ENCODE measurements at regions not wholly inside any gene's neighbourhood (a gene's known extent, or its start where the extent isn't known, plus 50 kb on each side); places are given as distances from the start of the nearest gene placed in this dataset.

GRCh38 chr4:187516224-187516623, 479.3 kb upstream of the ZFP42 start:
- no peak for DNase-seq (ENCODE audit: low read depth in 2 of 2)

GRCh38 chr4:187541666-187542065, 453.9 kb upstream of the ZFP42 start:
- TF ChIP-seq CTCF (IDR thresholded peaks at IDR 0.05; ENCODE audit: low read depth, low read length), result no peak
- no peak overlapping the region for H3K4me3 ChIP-seq (replicated peaks in 1 of 2; ENCODE audit: low read depth in 2 of 2, low read length in 2 of 2)
- peak in 1 of 2 donors; percentile 10 for DNase-seq (ENCODE audit: low read depth in 2 of 2)

More at GRCh38 chr4:187516224-187516623, 479.3 kb upstream of the ZFP42 start:
- no peak overlapping the region for H3K4me3 ChIP-seq (replicated peaks in 1 of 2; ENCODE audit: low read depth in 2 of 2, low read length in 2 of 2)
- no peak for TF ChIP-seq CTCF (IDR thresholded peaks at IDR 0.05; ENCODE audit: low read depth, low read length)

- no peak overlapping the region for H3K4me3 ChIP-seq (replicated peaks in 1 of 2; ENCODE audit: low read depth in 2 of 2, low read length in 2 of 2)
- TF ChIP-seq CTCF (IDR thresholded peaks at IDR 0.05; ENCODE audit: low read depth, low read length), result no peak
- no peak for DNase-seq (ENCODE audit: low read depth in 2 of 2)
These were observed 451.0 kb upstream of the ZFP42 start for GRCh38 chr4:187544461-187545053.

DNA sequence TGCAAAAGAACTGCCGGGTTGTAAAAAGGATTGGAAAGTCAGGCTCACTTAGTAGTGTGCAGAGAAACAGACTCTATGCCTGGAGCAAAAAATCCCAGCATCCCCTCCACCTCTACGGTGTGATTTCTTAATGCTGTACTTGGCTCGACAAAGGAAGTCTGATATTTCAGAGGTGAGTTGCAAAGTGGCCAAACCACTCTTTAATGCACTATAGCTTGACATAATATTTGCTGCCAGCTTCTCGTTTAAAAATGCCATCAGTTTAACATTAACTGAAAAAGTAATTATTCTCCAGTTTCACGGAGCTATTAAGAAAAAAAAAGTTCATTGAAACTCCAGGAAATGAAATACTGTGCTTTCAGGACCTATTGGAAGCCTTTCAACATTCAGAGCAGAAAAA, 448.3 kb upstream of the ZFP42 start:
- no peak for DNase-seq (ENCODE audit: low read depth in 2 of 2)
- H3K4me3 ChIP-seq (replicated peaks in 1 of 2; ENCODE audit: low read depth in 2 of 2, low read length in 2 of 2), result no peak overlapping the region
- TF ChIP-seq CTCF (IDR thresholded peaks at IDR 0.05; ENCODE audit: low read depth, low read length), result no peak

DNA sequence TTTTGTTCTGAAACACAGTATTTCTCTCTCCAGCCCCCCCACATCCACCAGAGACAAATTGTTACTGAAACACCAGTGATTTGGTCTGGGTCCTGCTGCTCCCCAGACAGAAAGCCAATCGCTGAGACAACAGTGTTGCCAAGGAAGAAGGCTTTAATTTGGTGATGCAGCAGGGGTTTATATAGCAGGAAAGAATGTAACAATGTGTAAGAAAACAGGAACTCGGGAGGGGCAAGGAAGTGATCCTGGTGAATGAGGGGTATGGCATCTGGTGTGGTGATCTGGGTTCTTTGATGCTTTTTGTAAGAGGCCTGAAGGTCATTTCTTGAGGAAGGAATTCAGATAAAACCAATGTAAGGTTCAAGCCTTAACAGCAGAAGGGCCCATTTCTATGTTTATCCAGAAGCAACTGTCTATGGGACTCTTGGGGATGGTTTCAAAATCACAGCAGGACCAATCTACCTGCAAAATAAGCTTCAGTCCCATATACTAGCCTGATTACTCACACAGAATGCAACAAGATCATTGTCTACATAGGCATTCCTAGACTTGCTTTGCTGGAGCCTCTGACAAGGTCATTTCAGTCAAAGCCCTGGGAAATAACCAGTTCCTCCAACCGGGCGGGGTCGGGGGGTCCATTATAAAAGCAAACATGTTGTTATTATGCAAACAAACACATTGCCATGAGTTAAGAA, 445.2 kb upstream of the ZFP42 start:
- TF ChIP-seq CTCF (IDR thresholded peaks at IDR 0.05; ENCODE audit: low read depth, low read length), result no peak
- DNase-seq (ENCODE audit: low read depth in 2 of 2), result peak in 1 of 2 donors; percentile 23
- H3K4me3 ChIP-seq (replicated peaks in 1 of 2; ENCODE audit: low read depth in 2 of 2, low read length in 2 of 2), result no peak overlapping the region

DNA sequence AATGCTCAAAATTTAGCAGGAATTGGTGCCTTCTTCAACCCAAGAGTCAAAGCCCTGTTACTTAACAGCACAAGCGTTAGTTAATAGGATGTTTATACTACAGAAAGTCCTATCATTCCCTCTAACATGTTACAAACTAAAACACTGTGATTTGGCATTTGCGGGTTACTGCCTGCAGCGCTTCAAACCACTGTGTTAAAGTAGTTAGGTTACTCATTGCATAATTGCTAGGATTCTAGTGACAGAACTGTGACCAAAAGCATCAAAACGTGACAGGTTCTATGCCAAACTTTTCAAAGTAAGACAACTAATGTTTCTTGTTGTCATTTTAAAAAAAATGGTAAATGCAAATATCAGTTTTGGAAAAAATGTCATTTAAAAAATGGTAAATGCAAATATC, 442.8 kb upstream of the ZFP42 start:
- TF ChIP-seq CTCF (IDR thresholded peaks at IDR 0.05; ENCODE audit: low read depth, low read length), result no peak
- no peak overlapping the region for H3K4me3 ChIP-seq (replicated peaks in 1 of 2; ENCODE audit: low read depth in 2 of 2, low read length in 2 of 2)
- DNase-seq (ENCODE audit: low read depth in 2 of 2), result no peak

All from cardiac fibroblast (primary cell).